SJCRH30 (cell line): ENCODE measurements at regions not wholly inside any gene's neighbourhood (a gene's known extent, or its start where the extent isn't known, plus 50 kb on each side); places are given as distances from the start of the nearest gene placed in this dataset.

Source experiments
- DNase-seq, 2 experiments: peaks; one replicate each; pipeline ENCODE4 v3.0.0-alpha.2; 2015 to 2020
- H3K27ac ChIP-seq: fragments of 250-450 bp; sonication (Bioruptor Pico); 2 replicates; pipeline ENCODE4 v1.5.1; 2020; ENCODE audit warnings: mild to moderate bottlenecking, moderate library complexity
- H3K27me3 ChIP-seq: fragments of 250-450 bp; sonication (Bioruptor Pico); 2 replicates; pipeline ENCODE4 v1.5.1; 2020; ENCODE audit warnings: mild to moderate bottlenecking, moderate library complexity
- H3K36me3 ChIP-seq: fragments of 250-450 bp; sonication (Bioruptor Pico); 2 replicates; pipeline ENCODE4 v1.5.1; 2020; ENCODE audit warnings: mild to moderate bottlenecking, moderate library complexity
- H3K4me1 ChIP-seq: fragments of 250-450 bp; sonication (Bioruptor Pico); 2 replicates; pipeline ENCODE4 v1.5.1; 2020; ENCODE audit warnings: mild to moderate bottlenecking, moderate library complexity
- H3K4me3 ChIP-seq: fragments of 250-450 bp; sonication (Bioruptor Pico); 2 replicates; pipeline ENCODE4 v1.5.1; 2020; ENCODE audit warnings: mild to moderate bottlenecking, moderate library complexity
- H3K9me3 ChIP-seq: fragments of 250-450 bp; sonication (Bioruptor Pico); replicated peaks from 2 replicates; pipeline ENCODE4 v1.5.1; 2020; ENCODE audit warnings: mild to moderate bottlenecking, moderate library complexity

- Histone ChIP-seq H3K9me3 (no peaks in the 10 kb centered on the region), H3K27me3 (no peaks in the 10 kb centered on the region), H3K27ac (no peak overlapping the region), H3K36me3 (no peaks in the 10 kb centered on the region), H3K4me3 (no peak overlapping the region), H3K4me1 (no peaks in the 10 kb centered on the region)
- no peak for DNase-seq
These were observed 95.3 kb upstream of the RET start for GRCh38 chr10:42981358-42982236.

- no peaks in the 10 kb centered on the region for H3K4me1 ChIP-seq
- no peaks in the 10 kb centered on the region for H3K9me3 ChIP-seq
- no peak overlapping the region for H3K4me3 ChIP-seq
- no peaks in the 10 kb centered on the region for H3K36me3 ChIP-seq
- DNase-seq = no peak
- no peak overlapping the region for H3K27ac ChIP-seq
- no peaks in the 10 kb centered on the region for H3K27me3 ChIP-seq
These were observed 93.9 kb upstream of the RET start for GRCh38 chr10:42982891-42983506.

- Histone ChIP-seq H3K4me3 (no peak overlapping the region), H3K27me3 (no peaks in the 10 kb centered on the region), H3K4me1 (no peaks in the 10 kb centered on the region), H3K9me3 (no peaks in the 10 kb centered on the region), H3K36me3 (no peaks in the 10 kb centered on the region), H3K27ac (no peak overlapping the region)
- DNase-seq = no peak
These were observed 93.3 kb upstream of the RET start for GRCh38 chr10:42983591-42983990.

- H3K4me1 ChIP-seq = no peaks in the 10 kb centered on the region
- no peaks in the 10 kb centered on the region for H3K36me3 ChIP-seq
- H3K4me3 ChIP-seq = no peak overlapping the region
- H3K27me3 ChIP-seq = no peaks in the 10 kb centered on the region
- H3K27ac ChIP-seq = no peak overlapping the region
- no peaks in the 10 kb centered on the region for H3K9me3 ChIP-seq
- no peak for DNase-seq
These were observed 92.7 kb upstream of the RET start for GRCh38 chr10:42984035-42984610.

- Histone ChIP-seq H3K4me1 (no peaks in the 10 kb centered on the region), H3K9me3 (no peaks in the 10 kb centered on the region), H3K4me3 (no peak overlapping the region), H3K36me3 (no peaks in the 10 kb centered on the region), H3K27me3 (no peaks in the 10 kb centered on the region), H3K27ac (no peak overlapping the region)
- DNase-seq = no peak
These were observed 92.0 kb upstream of the RET start for GRCh38 chr10:42984761-42985325.

GRCh38 chr10:42985436-42986316 is 91.2 kb upstream of the RET start:
- no peak for DNase-seq
- H3K27me3 ChIP-seq = no peaks in the 10 kb centered on the region
- no peaks in the 10 kb centered on the region for H3K9me3 ChIP-seq
- no peak overlapping the region for H3K4me3 ChIP-seq
- H3K4me1 ChIP-seq = no peaks in the 10 kb centered on the region
- H3K36me3 ChIP-seq = no peaks in the 10 kb centered on the region
- no peak overlapping the region for H3K27ac ChIP-seq

GRCh38 chr10:42986633-42987032 is 90.2 kb upstream of the RET start:
- Histone ChIP-seq H3K9me3 (no peaks in the 10 kb centered on the region), H3K27me3 (no peaks in the 10 kb centered on the region), H3K4me1 (no peaks in the 10 kb centered on the region), H3K27ac (no peak overlapping the region), H3K4me3 (no peak overlapping the region), H3K36me3 (no peaks in the 10 kb centered on the region)
- no peak for DNase-seq

- no peaks in the 10 kb centered on the region for H3K27me3 ChIP-seq
- no peak for DNase-seq
- H3K4me3 ChIP-seq = no peak overlapping the region
- H3K36me3 ChIP-seq = no peaks in the 10 kb centered on the region
- no peaks in the 10 kb centered on the region for H3K9me3 ChIP-seq
- no peaks in the 10 kb centered on the region for H3K4me1 ChIP-seq
- no peak overlapping the region for H3K27ac ChIP-seq
These were observed 89.7 kb upstream of the RET start for GRCh38 chr10:42987121-42987541.

- Histone ChIP-seq H3K9me3 (no peaks in the 10 kb centered on the region), H3K4me1 (no peaks in the 10 kb centered on the region), H3K4me3 (no peak overlapping the region), H3K27me3 (no peaks in the 10 kb centered on the region), H3K27ac (no peak overlapping the region), H3K36me3 (no peaks in the 10 kb centered on the region)
- no peak for DNase-seq
These were observed 89.3 kb upstream of the RET start for GRCh38 chr10:42987575-42987974.

- no peaks in the 10 kb centered on the region for H3K4me1 ChIP-seq
- DNase-seq = no peak
These were observed 88.8 kb upstream of the RET start for GRCh38 chr10:42988069-42988468.

GRCh38 chr10:42988517-42989395 is 88.1 kb upstream of the RET start:
- no peak overlapping the region for H3K27ac ChIP-seq
- H3K9me3 ChIP-seq = no peaks in the 10 kb centered on the region
- H3K4me3 ChIP-seq = no peak overlapping the region
- no peak for DNase-seq
- H3K27me3 ChIP-seq = no peaks in the 10 kb centered on the region
- H3K36me3 ChIP-seq = no peaks in the 10 kb centered on the region
- H3K4me1 ChIP-seq = no peaks in the 10 kb centered on the region

More at GRCh38 chr10:42988069-42988468, 88.8 kb upstream of the RET start:
- Histone ChIP-seq H3K27me3 (no peaks in the 10 kb centered on the region), H3K27ac (no peak overlapping the region), H3K36me3 (no peaks in the 10 kb centered on the region), H3K4me3 (no peak overlapping the region), H3K9me3 (no peaks in the 10 kb centered on the region)

GRCh38 chr10:42989481-42989921 is 87.4 kb upstream of the RET start:
- no peak overlapping the region for H3K4me3 ChIP-seq
- no peaks in the 10 kb centered on the region for H3K9me3 ChIP-seq
- H3K27me3 ChIP-seq = no peaks in the 10 kb centered on the region
- no peak for DNase-seq
- no peaks in the 10 kb centered on the region for H3K4me1 ChIP-seq
- H3K36me3 ChIP-seq = no peaks in the 10 kb centered on the region
- no peak overlapping the region for H3K27ac ChIP-seq

GRCh38 chr10:42990016-42990720 is 86.7 kb upstream of the RET start:
- no peaks in the 10 kb centered on the region for H3K27me3 ChIP-seq
- no peak for DNase-seq
- H3K9me3 ChIP-seq = no peaks in the 10 kb centered on the region
- H3K27ac ChIP-seq = no peak overlapping the region
- no peaks in the 10 kb centered on the region for H3K4me1 ChIP-seq
- H3K36me3 ChIP-seq = no peaks in the 10 kb centered on the region
- H3K4me3 ChIP-seq = no peak overlapping the region
